HepG2 (cell line): ENCODE measurements at regions not wholly inside any gene's neighbourhood (a gene's known extent, or its start where the extent isn't known, plus 50 kb on each side); places are given as distances from the start of the nearest gene placed in this dataset.

Experiments
- ATAC-seq: fragments of 200-7000 bp; cut with Tn5 transposase; 3 replicates; pipeline ENCODE4 v1.9.1; 2020; ENCODE audit warnings: mild to moderate bottlenecking, moderate library complexity
- BruUV-seq: library from RNA; stranded (reverse); fragments of 400-500 nt; replicated peaks from 2 replicates; lab custom pipeline; 2021; lab: Mats Ljungman, UMichigan
- CTCF ChIA-PET: fragments of 300-600 bp; formaldehyde crosslinking; extraction: SDS; loops from one replicate; lab custom pipeline; 2021; ENCODE audit warnings: low total read pairs, inconsistent platforms, low intra/inter-chr PET ratio; lab: Yijun Ruan, JAX
- POLR2A ChIA-PET: fragments of 350-600 bp; sonication (Branson Sonifier 250); formaldehyde crosslinking; loops from one replicate; lab custom pipeline; 2020; ENCODE audit warnings: antibody characterized with exemption, inconsistent platforms; lab: Yijun Ruan, JAX
- DNase-seq: peaks from one replicate; pipeline ENCODE4 v3.0.0-alpha.2; 2015; ENCODE audit warnings: low spot score
- FAIRE-seq: peaks from 3 replicates; lab custom pipeline; 2011; peaks lifted over from hg19 to GRCh38; lab: Jason Lieb, UNC
- H2AFZ ChIP-seq: one replicate; pipeline ENCODE4 v1.6.1; 2011; ENCODE audit warnings: low read length, inconsistent platforms
- H3K27ac ChIP-seq: fragments of 300-600 bp; 3 replicates; pipeline ENCODE4 v1.8.0; 2011; ENCODE audit warnings: mixed run types, mild to moderate bottlenecking, mixed read lengths, low read length, inconsistent platforms; ENCODE audit not compliant: insufficient read depth; ENCODE audit errors: extremely low read length
- H3K27me3 ChIP-seq, 2 experiments: fragments of 200-600 bp in 1 of 2; 2 replicates in 1 of 2; 3 replicates in 1 of 2; pipeline versions ENCODE4 v1.6.0 to v1.8.0; 2011; ENCODE audit warnings: low read length in 2 of 2, mild to moderate bottlenecking in 2 of 2, moderate library complexity in 2 of 2, inconsistent platforms in 1 of 2; ENCODE audit not compliant: insufficient read depth in 2 of 2, control insufficient read depth in 1 of 2
- H3K36me3 ChIP-seq, 2 experiments: fragments of 200-600 bp in 1 of 2; replicated peaks in 1 of 2; 2 replicates in 1 of 2; 3 replicates in 1 of 2; pipeline versions ENCODE4 v1.5.1 to v1.8.0; 2011; ENCODE audit warnings: low read length in 2 of 2, inconsistent platforms in 1 of 2; ENCODE audit not compliant: insufficient read depth in 2 of 2, control insufficient read depth in 1 of 2
- H3K4me1 ChIP-seq: 2 replicates; pipeline ENCODE4 v1.5.1; 2012; ENCODE audit warnings: low read length, inconsistent platforms; ENCODE audit not compliant: insufficient read depth
- H3K4me2 ChIP-seq: 2 replicates; pipeline ENCODE4 v1.6.0; 2011; ENCODE audit warnings: low read depth, low read length, inconsistent platforms
- H3K4me3 ChIP-seq, 3 experiments: fragments of 200-600 bp in 1 of 3; sonication (generic), shearing (Covaris generic) in 1 of 3; replicated peaks in 1 of 3; 2 replicates each; pipeline ENCODE4 v1.5.1; 2011 to 2016; ENCODE audit warnings: low read length in 3 of 3, inconsistent platforms in 2 of 3, low read depth in 2 of 3, mild to moderate bottlenecking in 2 of 3, control low read depth in 1 of 3, mixed read lengths in 1 of 3; ENCODE audit not compliant: insufficient read depth in 1 of 3
- H3K79me2 ChIP-seq: one replicate; pipeline ENCODE4 v1.6.1; 2011; ENCODE audit warnings: low read length, inconsistent platforms; ENCODE audit not compliant: insufficient read depth
- H3K9ac ChIP-seq: 2 replicates; pipeline ENCODE4 v1.6.0; 2011; ENCODE audit warnings: mild to moderate bottlenecking, low read depth, low read length, inconsistent platforms; ENCODE audit not compliant: insufficient read depth
- H3K9me3 ChIP-seq: 2 replicates; pipeline ENCODE4 v1.5.1; 2012; ENCODE audit warnings: mild to moderate bottlenecking, low read length
- H4K20me1 ChIP-seq: 2 replicates; pipeline ENCODE4 v1.6.0; 2011; ENCODE audit warnings: inconsistent platforms, mild to moderate bottlenecking, low read length, moderate library complexity; ENCODE audit not compliant: insufficient read depth
- ATF7 ChIP-seq, 2 experiments: fragments of 450-650 bp in 1 of 2; sonication (generic) in 1 of 2; formaldehyde crosslinking in 1 of 2; IDR thresholded peaks; 2 replicates each; pipeline versions ENCODE4 v1.4.0 to v1.6.1; 2016 to 2020; ENCODE audit warnings: antibody characterized with exemption in 1 of 2, mild to moderate bottlenecking in 1 of 2, missing genetic modification reagents in 1 of 2
- DNMT3B ChIP-seq: conservative IDR thresholded peaks from 2 replicates; pipeline ENCODE4 v1.6.1; 2016; ENCODE audit warnings: missing biosample characterization, control low read depth
- MNT ChIP-seq: fragments of 450-650 bp; IDR thresholded peaks from 2 replicates; pipeline ENCODE4 v1.6.1; 2016
- NFE2L2 ChIP-seq: fragments of 150-350 bp; IDR thresholded peaks from 2 replicates; pipeline ENCODE4 v1.6.1; 2014; ENCODE audit warnings: low read length
- NR3C1 ChIP-seq: sonication (generic); formaldehyde crosslinking; IDR thresholded peaks from 2 replicates; pipeline ENCODE4 v1.4.0; 2020; ENCODE audit warnings: missing genetic modification reagents
- U2AF1 ChIP-seq: fragments of 200-400 bp; formaldehyde crosslinking; optimal IDR thresholded peaks from 2 replicates; pipeline ENCODE3; 2017; ENCODE audit warnings: mild to moderate bottlenecking, low read depth, low read length
- ZBTB25 ChIP-seq: IDR thresholded peaks from 2 replicates; pipeline ENCODE4 v1.6.1; 2018; ENCODE audit warnings: missing genetic modification reagents
- ZNF432 ChIP-seq: sonication (generic); formaldehyde crosslinking; IDR thresholded peaks from 2 replicates; pipeline ENCODE4 v1.5.0; 2020; ENCODE audit warnings: missing genetic modification reagents, mild to moderate bottlenecking, borderline replicate concordance
- ZNF646 ChIP-seq: sonication (generic); formaldehyde crosslinking; IDR thresholded peaks from 2 replicates; pipeline ENCODE4 v1.9.0; 2021; ENCODE audit warnings: mild to moderate bottlenecking, missing genetic modification reagents
- WGBS: methylation state at CpG from one replicate; pipeline ENCODE4 v1.1.6; 2017; ENCODE audit warnings: low lambda C conversion rate; 5-methylcytosine and 5-hydroxymethylcytosine counted together
- in situ Hi-C: cut with HindIII; loops from 2 replicates; pipeline ENCODE4 v1.10.0; 2017; ENCODE audit warnings: low pct_unique_long_range_greater_than_20kb; ENCODE audit not compliant: extremely low pct_ligation_motif_present
- intact Hi-C: fragments of 100-400 bp; cut with micrococcal nuclease; formaldehyde crosslinking; loops from one replicate; pipeline ENCODE4 v1.10.0; 2022; ENCODE audit not compliant: unreplicated experiment

GRCh38 chr1:2943686-2944260 lies 77.5 kb upstream of the ACTRT2 start:
- no peak overlapping the region for H3K27ac ChIP-seq
- WGBS: 0% methylated on average over 1 of the region's 7 CpGs
- no peaks in the 10 kb centered on the region for H3K9me3 ChIP-seq
- DNase-seq (no peak), ATAC-seq (no peak), FAIRE-seq (no peak)
- no peaks in the 10 kb centered on the region for H3K36me3 ChIP-seq
- TF ChIP-seq ZNF432 (CRISPR knock-in tag) (no peak), U2AF1 (no peak), ZBTB25 (CRISPR knock-in tag) (no peak), NFE2L2 (no peak)
- no peak overlapping the region for H3K4me2 ChIP-seq
- H4K20me1 ChIP-seq: no peaks in the 10 kb centered on the region
- intact Hi-C loops (no loop called here), in situ Hi-C loops (no loop called here)
- no peak overlapping the region for H3K9ac ChIP-seq
- no TSS peak for BruUV-seq
- POLR2A ChIA-PET: no interaction called here
- no peak overlapping the region for H3K4me3 ChIP-seq
- no peak overlapping the region for H2AFZ ChIP-seq
- peaks cover 10 to 36% of the 10 kb centered on the region in 2 experiments for H3K27me3 ChIP-seq
- CTCF ChIA-PET: no interaction called here
- no peaks in the 10 kb centered on the region for H3K79me2 ChIP-seq
- no peaks in the 10 kb centered on the region for H3K4me1 ChIP-seq

GRCh38 chr1:2944705-2945104 lies 76.6 kb upstream of the ACTRT2 start:
- in situ Hi-C loops (no loop called here), intact Hi-C loops (no loop called here)
- Histone ChIP-seq H3K9ac (no peak overlapping the region), H3K27ac (no peak overlapping the region), H3K79me2 (no peaks in the 10 kb centered on the region), H3K9me3 (no peaks in the 10 kb centered on the region), H4K20me1 (no peaks in the 10 kb centered on the region), H3K4me1 (no peaks in the 10 kb centered on the region), H3K4me2 (no peak overlapping the region), H3K27me3 (peaks cover 9 to 40% of the 10 kb centered on the region in 2 experiments), H3K4me3 (no peak overlapping the region), H3K36me3 (no peaks in the 10 kb centered on the region), H2AFZ (no peak overlapping the region)
- WGBS: 14% methylated on average over 4 of the region's 4 CpGs
- CTCF ChIA-PET: no interaction called here
- no TSS peak for BruUV-seq
- POLR2A ChIA-PET: no interaction called here
- ATAC-seq (no peak), DNase-seq (no peak), FAIRE-seq (no peak)
- TF ChIP-seq ATF7 (IDR thresholded peaks at IDR 0.05): peak; percentile 26; the same call in 1 of the 2 replicates
- TF ChIP-seq ATF7 (CRISPR knock-in tag; IDR thresholded peaks at IDR 0.05): no peak
- TF ChIP-seq DNMT3B: no peak
- TF ChIP-seq ZNF646 (CRISPR knock-in tag): 0 out of 2 replicates have a peak, but pooled peaks have one; percentile 31
- TF ChIP-seq NR3C1 (CRISPR knock-in tag): no peak
- TF ChIP-seq MNT: peak; percentile 96
